NCI-H345 treated with DMSO at 0.1 percent for 48 hours (cell line): ENCODE measurements at regions not wholly inside any gene's neighbourhood (a gene's known extent, or its start where the extent isn't known, plus 50 kb on each side); places are given as distances from the start of the nearest gene placed in this dataset.
"Not testable (repeated sequence)": the region's sequence is repeated elsewhere in the genome, so short reads cannot be mapped to it uniquely, and the experiment has no call there.

Source experiments
- DNase-seq: peaks from one replicate; lab custom pipeline; 2025; ENCODE audit not compliant: unreplicated experiment; lab: John Stamatoyannopoulos, UW

DNA sequence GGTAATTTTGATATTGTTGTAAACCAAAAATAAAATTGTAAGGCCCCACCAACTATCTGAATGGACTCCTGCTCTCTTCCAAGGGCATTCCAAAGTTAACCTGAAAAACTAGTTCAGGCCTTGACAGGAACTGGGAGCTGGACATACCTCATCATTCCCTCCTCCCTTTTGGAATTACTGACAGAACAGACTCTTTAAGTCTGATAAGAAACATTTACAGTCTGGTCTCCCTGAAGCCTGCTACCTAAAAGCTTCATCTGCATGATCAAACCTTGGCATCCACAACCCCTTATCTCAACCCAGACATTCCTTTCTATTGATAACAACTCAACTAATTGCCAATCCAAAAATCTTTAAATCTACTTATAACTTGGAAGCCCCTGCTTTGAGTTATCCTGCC is 123.8 kb downstream of the TLR5 start:
- no peak for DNase-seq

DNA sequence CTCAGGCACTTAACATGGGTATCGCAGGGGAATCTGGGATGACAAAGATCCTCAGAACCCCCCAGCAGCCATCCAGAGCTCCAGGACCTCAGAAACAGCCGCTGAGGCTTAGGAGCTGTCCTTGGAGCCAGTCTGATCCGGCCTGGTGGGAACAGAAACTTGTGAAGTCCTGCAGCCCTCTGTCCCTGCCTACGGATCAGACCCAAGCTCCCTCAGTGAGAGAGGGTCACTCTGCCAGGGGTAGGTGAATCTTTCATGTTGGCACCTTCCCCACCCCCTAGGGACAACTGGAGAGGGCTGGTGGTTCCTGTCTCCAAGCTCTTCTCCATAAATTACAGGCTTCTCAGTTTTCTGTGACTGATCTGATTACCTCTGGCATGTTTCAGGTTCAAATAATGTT is 122.3 kb downstream of the TLR5 start:
- DNase-seq, result no peak

DNA sequence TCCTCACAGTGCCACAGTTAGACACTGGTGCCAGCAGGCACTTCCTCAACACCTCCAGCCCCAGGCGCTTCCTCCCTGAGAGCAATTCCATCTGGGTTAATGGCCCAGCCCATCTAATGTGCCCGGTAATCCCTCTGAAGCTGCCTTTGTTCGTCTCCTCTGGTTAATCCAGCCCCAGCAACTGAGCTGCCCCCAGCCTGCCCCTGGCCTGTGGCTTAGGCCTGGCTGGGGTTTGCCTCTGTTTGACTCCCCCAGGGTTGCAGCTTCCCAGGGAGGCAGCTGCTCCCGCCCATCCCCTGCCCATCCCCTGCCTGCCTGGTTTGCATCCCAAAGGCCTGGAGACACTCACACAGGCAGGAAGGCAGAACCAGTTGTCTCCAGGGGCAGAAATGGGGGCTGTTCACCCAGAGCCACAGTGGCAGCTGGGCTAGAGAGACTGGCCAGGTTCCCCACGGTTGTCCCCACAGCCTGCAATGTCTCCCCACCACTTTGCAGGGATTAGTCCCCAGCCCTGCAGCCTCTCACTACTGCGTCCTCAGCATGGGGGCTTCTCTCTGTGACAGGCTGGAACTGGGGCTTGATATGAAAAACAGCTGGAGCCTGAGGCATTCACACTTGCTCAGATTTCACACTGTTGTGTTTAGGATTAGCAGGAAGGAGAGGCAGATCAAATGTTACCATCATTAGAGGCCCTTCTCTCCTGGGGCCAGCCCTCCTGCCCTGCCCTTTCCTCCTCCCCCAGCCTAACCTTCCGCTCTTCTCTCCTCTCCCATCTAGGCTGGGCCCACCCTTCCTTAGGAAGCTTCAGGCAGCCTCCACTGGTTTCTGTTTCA is 120.2 kb downstream of the TLR5 start:
- peak; percentile 78 for DNase-seq

GRCh38 chr1:223023863-223024262 is 119.2 kb downstream of the TLR5 start:
- DNase-seq, result no peak

GRCh38 chr1:223024486-223024885 is 118.6 kb downstream of the TLR5 start:
- DNase-seq, result not testable (repeated sequence)

DNA sequence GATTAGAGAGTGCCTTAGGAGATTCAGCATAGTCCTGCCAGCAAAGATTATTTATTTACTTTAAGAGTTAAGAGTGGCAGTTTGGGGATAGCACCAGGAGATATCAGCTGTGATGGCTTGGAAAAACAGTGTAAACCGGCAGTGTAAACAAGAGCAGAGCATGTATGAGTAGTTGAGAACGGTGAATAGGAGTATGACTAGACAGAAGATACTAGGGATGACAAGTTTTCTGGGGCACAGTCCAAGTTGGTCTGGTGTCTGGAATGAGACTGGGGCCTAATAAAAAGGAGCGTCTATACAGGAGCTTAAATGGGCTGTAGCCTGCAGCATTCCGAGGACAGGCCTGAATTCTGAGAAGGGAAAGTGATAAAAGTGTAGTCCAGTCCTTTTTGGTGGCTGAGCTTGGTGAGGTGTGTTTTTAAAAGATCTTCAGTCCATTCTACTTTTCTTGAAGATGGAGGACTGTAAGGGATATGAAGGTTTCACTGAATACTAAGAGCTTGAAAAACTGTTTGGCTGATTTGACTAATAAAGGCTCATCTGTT is 117.8 kb downstream of the TLR5 start:
- not testable (repeated sequence) for DNase-seq

DNA sequence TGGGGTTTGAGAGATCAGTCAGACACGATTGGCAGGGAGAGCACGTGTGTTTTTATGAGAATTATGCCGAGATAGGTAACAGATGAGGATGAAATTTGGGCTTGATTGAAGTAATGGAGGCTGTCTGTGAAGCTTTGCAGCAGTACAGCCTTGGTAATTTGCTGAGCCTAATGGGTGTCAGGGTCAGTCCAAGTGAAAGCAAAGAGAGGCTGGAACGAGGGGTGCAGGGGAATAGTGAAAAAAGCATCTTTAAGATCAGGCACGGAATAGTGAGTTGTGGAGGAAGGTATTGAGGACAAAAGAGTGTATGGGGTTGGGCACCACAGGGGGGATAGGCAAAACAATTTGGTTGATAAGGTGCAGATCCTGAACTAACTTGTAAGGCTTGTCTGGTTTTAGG is 116.4 kb downstream of the TLR5 start:
- DNase-seq, result not testable (repeated sequence)

DNA sequence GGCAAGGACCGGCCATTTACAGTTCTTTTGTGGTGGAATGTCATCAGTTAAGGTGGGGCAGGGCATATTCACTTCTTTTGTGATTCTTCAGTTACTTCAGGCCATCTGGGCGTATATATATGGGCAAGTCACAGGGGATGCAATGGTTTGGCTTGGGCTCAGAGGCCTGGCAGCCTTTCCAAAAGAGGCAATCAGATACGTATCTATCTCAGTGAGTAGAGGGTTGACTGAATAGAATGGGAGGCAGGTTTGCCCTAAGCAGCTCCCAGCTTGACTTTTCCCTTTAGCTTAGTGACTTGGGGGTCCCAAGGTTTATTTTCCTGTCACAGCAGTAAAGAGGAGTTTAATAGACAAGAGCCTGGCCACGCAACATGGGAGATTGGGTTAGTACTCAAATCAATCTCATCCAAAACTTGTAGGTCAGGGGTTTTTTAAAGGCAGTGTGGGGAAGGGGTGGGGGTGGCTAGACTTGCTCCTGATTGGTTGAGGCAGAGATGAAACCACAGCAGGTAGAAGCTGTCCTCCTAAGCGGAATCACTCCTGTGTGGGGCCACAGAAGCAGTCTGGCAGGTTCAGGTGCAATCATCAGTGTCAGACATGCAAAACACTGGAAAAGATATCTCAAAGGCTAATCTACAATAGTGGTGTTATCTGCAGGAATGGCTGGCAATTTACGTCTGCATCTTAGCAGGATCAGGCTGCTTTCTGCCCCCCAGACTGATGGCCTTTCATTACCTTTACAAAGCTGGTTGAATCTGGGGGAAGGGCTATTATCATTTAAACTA is 112.9 kb downstream of the TLR5 start:
- DNase-seq, result no peak

GRCh38 chr1:223030871-223031400 is 112.1 kb downstream of the TLR5 start:
- no peak for DNase-seq

DNA sequence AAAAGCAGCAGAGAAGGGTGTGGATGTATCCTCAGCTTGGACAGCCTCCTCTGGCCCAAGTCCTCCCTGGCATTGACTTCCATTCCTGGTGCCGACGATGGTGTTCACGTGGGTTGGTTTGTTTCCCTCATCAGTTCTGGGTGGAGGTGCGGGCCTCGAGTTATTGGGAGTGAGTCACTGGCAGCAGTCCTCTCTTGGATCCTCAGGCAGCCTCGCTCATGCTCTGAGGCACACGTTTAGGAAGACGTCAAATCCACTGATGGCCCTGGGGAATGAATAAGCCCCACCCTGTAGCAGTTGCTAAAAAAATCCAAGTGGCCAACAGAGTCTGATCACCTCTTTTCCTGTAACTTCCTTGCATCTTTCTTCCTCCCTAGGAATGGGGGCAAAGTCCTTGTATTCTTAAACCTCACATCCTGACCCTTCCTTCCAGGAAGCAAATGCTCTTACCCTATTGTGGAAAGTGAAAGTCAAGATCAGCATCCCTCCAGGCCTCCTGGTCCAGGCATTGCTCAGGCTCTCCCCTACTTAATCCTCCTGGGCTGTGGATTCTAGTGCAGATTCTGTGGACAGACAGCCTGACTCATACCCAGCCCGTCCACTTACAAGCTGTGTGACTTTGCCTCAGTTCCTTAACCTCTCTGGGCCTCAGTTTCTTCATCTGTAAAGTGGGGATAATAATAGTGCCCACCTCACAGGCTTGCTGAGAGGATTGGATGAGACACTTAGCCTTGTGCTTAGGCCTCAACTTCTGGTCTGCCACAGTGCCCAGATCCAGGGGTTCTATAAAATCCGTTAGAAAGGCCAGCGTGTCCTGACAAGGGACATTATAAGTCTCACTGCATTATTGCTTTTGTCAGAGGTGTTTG is 111.1 kb downstream of the TLR5 start:
- DNase-seq, result no peak

GRCh38 chr1:223033658-223034057 is 109.4 kb downstream of the TLR5 start:
- no peak for DNase-seq

DNA sequence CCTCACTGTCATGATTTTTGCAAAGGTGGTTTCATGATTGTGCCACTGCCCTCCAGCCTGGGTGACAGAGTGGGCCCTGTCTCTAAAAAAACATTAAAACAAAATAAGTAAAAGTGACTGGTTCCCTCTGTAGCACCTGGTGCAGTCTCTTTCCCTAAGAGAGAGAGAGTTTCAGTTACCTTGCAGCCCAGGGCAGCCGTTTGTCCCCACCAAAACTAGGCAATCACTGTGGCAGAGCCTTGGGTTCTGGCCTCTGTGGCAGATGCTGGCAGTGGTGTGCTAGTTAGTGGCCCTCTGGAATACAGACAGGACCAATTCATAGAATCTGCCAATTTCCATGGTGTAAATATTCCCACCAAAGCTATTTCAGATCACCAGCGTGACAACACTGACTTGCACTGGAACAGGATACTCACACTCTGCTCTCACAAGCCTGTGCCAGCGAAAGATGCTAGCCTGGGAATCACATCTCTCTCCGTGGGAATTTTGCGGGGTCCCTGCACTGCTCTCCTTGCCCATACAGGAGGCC is 108.7 kb downstream of the TLR5 start:
- DNase-seq, result no peak

GRCh38 chr1:223035724-223036478 is 107.1 kb downstream of the TLR5 start:
- no peak for DNase-seq

DNA sequence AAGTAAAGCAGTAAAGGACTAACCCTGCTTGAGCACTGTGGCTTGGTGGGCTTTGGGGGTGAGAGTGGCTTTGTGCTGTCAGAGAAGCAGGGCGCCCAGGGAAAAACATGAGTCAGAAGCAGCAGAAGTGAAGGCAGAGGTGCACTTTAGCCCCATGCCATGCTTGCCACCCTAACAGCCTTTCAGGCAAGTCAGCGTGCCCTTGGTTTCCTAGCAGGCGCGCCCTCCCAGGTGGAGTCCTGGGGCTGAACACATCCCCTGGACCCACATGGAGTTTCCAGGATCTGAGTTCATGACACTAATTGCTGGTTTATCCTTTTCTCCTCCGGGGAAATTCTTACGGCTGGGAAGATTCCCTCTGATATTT is 106.6 kb downstream of the TLR5 start:
- no peak for DNase-seq

- no peak for DNase-seq
Observed at GRCh38 chr1:223037845-223038244, 105.2 kb downstream of the TLR5 start.

DNA sequence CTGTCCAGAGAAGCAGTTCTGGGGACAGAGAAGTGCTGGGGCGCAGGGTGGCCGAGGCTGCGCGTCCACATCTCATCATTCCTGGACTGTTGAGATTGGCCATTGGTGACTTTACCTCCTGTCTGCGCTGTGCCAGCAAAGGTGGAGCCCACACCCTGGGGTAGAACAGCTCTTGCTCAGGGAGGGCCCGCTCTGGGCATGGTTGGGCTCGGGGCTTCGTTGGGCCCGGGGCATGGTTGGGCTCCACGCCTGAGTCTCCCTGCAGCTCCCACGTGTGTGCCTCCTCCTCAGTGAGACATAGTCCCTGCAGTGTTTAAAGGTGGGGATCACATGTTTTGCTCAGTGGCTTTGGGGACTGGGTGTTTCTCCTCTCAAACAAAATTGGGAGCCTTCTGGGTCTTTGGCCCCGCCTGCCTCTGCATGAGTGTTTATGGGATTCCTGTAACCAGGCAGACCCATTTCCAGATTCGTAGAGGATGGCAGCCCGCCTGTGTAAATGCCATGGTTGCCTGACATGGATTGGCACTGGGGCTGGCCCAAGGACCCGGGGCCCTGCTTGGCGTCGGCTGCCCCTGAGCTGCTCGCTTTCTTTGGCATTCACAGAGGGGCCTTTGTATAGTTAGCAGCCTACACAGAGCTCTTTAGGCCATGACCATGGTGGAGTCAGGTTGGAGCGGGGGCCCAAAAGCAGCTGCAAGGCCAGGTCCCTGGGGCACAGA is 104.6 kb downstream of the TLR5 start:
- DNase-seq, result no peak

- DNase-seq, result peak; percentile 27
Observed at GRCh38 chr1:223039990-223040389, 103.1 kb downstream of the TLR5 start.

DNA sequence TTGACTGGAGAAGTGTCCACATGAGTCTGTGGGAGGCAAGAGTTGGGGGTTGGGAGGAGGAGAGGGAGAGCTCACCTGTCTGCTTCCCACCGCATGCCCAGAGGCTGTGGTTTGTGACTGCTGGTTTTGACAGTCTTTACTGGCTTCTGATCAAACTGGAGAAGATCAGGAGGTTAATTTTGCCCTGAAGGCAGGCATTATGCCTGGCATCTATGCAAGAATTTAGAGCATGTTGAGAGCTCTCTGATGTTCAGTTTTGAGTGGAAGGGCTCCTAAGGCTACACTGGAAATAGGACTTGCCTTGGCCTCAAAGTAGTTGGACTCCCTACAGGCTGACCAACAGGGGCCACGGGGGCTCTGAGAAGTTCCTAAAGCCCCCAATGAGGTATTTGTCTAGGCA is 101.6 kb downstream of the TLR5 start:
- no peak for DNase-seq
